NOMO-1 treated with dmso at 0.1 percent for 144 hours (cell line): ENCODE measurements at regions not wholly inside any gene's neighbourhood (a gene's known extent, or its start where the extent isn't known, plus 50 kb on each side); places are given as distances from the start of the nearest gene placed in this dataset.
"Not testable (repeated sequence)": the region's sequence is repeated elsewhere in the genome, so short reads cannot be mapped to it uniquely, and the experiment has no call there.

Source experiments
- DNase-seq: peaks from one replicate; lab custom pipeline; 2025; ENCODE audit not compliant: unreplicated experiment; lab: John Stamatoyannopoulos, UW

DNA sequence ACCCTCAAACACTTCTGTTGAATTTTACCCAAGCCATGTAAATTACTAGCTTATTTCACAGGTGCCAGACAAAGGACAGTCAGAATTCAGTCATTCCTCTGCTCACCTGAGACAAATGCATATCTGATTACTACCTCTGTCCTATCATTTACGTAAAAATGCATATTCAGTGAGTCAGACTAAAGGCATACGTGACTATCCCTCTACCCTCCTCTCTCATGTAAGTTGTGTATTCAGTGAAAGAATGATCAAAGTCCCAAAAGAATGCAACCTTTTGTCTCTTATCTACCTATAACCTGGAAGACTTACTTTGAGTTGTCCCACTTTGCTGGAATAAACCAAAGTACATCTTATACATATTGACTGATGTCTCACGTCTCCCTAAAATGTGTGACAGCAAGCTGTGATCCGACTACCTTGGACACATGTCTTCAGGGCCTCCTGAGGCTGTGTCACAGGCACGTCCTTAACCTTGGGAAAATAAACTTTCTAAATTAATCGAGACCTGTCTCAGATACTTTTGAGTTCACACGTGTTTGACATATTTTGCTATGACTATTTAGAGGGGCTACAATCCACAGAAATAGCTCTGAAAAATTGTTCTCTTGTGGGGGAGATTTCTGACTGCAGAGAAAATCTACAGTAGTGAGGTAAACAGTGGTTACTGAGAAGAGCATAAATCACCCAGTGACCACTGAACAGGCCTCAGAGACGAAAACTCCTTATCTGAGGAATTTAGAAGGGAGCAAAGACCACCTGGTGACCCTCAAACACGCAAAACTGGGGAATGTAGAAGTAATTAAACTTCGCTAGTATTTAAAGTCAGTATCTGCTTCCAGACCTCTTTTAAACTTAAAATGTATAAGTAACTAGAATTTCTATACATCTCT lies 1575.8 kb downstream of the STIM2 start:
- DNase-seq, result no peak

DNA sequence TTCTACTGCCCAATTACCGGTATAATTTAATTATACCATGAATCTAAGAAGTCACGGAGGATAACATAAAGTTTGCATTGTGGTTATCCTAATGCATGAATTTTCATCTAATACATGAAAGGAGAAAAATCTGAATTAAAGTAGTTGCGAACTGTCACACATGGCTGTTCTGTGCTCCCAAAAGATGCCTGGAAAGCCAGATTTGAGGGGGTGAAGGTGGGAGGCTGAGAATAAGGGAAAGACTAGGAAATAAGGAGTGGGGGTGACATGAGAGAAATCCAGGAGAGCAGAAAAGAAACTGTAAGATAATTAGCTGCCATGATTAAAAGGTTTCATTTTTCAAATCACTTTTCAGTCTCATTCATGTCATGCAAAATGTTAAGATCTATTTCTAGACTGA lies 1582.7 kb downstream of the STIM2 start:
- no peak for DNase-seq

DNA sequence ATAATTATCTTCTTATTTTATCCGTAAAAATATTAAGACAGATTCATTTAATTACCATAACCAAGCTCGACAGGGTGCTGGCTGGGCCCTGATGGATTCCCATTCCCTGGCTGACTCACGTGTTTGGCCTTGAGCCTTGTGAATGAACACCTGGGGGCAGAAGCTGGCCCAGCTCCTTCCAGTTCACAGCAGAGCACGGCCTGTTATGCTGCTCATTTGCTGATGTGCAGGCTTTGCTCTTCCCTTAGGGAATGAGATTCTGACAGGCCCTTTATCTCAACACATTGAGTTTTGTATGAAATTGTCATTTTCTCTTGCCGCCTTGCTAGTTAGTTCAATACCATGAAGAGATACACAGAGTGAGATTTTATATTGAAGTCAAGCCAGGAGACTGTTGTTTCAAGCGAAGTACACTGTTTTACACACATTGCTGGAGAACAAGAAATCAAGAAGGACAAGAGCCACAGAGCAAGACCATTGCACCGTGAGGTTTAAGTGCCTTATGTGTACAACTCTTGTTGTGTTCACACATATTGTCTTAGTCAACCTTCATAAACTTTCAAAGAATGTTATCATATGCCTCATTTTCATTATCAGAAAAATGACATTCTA lies 1583.3 kb downstream of the STIM2 start:
- no peak for DNase-seq

- DNase-seq, result no peak
Measured at GRCh38 chr4:28444886-28445496, 1584.3 kb downstream of the STIM2 start.

DNA sequence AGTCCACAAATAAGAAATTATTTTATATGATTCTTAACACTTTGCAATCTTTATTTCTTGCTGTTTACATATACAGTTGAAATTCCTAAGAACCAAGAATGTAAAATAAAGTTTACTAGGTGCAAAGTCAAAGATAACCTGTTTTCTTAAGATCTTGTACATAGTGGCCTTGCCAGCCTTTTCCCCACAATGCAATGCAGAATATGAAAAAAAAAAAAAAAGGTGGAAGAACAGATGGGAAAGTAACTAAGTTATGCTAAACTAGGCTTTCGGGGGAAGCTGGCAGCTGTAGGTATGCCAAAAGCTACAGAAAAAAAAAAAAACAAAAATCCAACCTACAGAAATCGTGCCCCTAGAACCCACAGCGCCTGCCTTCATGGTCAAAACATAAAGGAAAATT lies 1588.4 kb downstream of the STIM2 start:
- DNase-seq, result no peak

GRCh38 chr4:28451346-28451745 lies 1590.7 kb downstream of the STIM2 start:
- no peak for DNase-seq

- DNase-seq, result no peak
Measured at GRCh38 chr4:28462766-28463700, 1602.4 kb downstream of the STIM2 start.

DNA sequence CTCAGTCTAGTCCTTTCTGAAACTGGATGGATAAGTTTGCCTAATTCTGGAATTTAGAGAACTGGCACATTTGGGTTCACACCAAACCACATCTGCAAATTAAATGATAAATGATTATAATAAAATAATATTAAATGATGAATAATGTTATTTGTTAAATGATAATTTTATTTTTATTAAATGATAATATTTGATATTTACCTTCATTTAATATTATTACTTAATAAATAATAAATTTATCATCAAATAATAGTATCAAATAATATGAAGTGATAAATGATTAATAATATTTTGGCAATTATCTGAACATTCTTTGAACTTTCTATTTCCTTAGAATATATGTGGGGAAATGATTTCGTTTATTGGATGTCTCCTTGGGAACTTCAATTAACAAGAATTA lies 1604.2 kb downstream of the STIM2 start:
- DNase-seq, result no peak

- DNase-seq, result not testable (repeated sequence)
Measured at GRCh38 chr4:28466886-28467285, 1606.2 kb downstream of the STIM2 start.

DNA sequence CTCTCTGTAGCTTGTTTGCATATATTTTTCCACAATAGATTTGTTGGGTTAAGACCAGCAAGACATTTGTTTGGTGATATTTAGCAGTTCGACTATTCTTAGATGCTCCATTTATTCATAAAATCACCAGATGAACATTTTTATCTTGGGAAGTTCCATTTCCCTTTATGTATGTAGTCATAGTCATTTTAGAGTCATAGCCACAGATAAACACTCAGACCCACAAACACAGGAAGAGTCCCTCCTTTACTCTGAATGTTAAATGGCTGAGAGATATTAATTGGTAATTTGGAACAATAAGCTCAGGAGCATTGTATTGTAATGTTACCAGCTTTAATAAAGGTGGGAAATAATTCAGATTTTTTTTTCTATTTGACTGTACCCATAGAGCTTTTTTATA lies 1608.7 kb downstream of the STIM2 start:
- DNase-seq, result no peak

GRCh38 chr4:28469886-28470285 lies 1609.2 kb downstream of the STIM2 start:
- no peak for DNase-seq

DNA sequence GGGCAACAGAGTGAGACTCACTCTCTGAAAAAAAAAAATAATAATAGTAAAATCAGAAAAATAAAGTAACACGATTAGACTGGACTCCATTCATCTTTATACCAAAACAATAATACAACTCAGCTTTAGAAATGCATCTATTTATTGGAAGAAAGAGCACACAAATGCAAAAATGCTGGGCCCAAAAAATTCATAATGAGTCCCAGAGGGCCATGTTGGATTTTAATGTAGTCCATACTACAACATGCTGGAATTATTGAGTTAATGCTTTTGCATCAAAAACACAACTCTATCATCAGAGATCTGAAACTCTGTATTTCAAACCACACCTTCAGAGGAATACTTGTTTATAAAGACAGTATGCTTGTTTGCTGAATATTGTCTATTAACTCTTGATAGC lies 1614.7 kb downstream of the STIM2 start:
- DNase-seq, result no peak

GRCh38 chr4:28479666-28480065 lies 1619.0 kb downstream of the STIM2 start:
- no peak for DNase-seq

GRCh38 chr4:28481565-28481964 lies 1620.9 kb downstream of the STIM2 start:
- no peak for DNase-seq

- no peak for DNase-seq
Measured at GRCh38 chr4:28482580-28483270, 1622.1 kb downstream of the STIM2 start.

DNA sequence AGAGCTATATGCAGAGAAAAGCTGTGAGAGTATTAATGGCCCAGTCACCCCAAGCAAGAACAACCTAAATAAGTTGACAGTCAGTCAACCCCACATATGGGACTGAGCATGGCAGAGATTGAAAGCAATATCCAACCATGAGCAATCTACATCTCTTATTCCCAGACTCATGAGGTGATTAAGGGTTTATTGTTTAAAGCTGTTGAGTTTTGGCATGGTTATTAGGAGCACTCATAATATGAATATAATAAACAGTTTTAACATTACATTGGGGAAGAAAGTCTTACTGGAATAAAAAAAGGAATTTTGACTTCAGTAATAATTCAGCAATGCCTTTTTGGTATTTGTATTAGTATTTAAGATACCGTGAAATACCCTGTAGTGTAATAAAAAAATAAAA lies 1627.4 kb downstream of the STIM2 start:
- no peak for DNase-seq

GRCh38 chr4:28490669-28491068 lies 1630.0 kb downstream of the STIM2 start:
- no peak for DNase-seq

- no peak for DNase-seq
Measured at GRCh38 chr4:28505064-28505463, 1644.4 kb downstream of the STIM2 start.

DNA sequence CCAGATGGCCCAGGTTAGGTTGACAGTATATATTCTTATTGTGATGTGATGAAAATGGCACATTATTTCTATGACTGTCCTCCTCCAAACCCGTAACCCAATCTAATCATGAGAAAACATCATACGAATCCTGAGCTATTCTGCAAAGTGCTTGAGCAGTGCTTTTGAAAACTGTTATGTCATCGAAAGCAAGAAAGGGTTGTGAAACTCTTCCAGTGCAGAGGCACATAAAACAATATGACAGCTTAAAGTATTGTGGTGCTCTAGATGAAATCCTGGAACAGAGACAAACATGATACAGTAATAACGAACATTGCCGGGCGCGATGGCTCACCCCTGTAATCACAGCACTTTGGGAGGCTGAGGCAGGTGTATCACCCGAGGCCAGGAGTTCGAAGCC lies 1648.0 kb downstream of the STIM2 start:
- DNase-seq, result no peak

DNA sequence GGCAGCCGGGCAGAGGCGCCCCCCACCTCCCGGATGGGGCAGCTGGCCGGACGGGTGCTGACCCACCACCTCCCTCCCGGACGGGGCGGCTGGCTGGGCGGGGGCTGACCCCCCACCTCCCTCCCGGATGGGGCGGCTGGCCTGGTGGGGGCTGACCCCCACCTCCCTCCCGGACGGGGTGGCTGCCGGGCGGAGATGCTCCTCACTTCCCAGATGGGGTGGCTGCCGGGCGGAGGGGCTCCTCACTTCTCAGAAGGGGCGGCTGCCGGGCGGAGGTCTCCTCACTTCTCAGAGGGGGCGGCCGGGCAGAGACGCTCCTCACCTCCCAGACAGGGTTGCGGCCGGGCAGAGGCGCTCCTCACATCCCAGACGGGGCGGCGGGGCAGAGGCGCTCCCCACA lies 1654.1 kb downstream of the STIM2 start:
- not testable (repeated sequence) for DNase-seq
